Renal cortex interstitium (tissue), 11 donors: ENCODE measurements at regions not wholly inside any gene's neighbourhood (a gene's known extent, or its start where the extent isn't known, plus 50 kb on each side); places are given as distances from the start of the nearest gene placed in this dataset.
"Not testable (repeated sequence)": the region's sequence is repeated elsewhere in the genome, so short reads cannot be mapped to it uniquely, and the experiment has no call there.

Experiments used
- DNase-seq, 11 donors: peaks; one replicate each; pipeline ENCODE4 v3.0.0-alpha.2; 2013; ENCODE audit warnings: low read depth in 9 of 11, low spot score in 4 of 11; ENCODE audit errors: extremely low read depth in 1 of 11

- DNase-seq, result no peak
Observed at GRCh38 chr3:4897765-4898453, 81.3 kb upstream of the BHLHE40 start.

- DNase-seq, result no peak
Observed at GRCh38 chr3:4898454-4899313, 80.6 kb upstream of the BHLHE40 start.

GRCh38 chr3:4899710-4900109 lies 79.5 kb upstream of the BHLHE40 start:
- DNase-seq, result no peak

- DNase-seq, result no peak
Observed at GRCh38 chr3:4900298-4900697, 78.9 kb upstream of the BHLHE40 start.

- no peak for DNase-seq
Observed at GRCh38 chr3:4904811-4905695, 74.2 kb upstream of the BHLHE40 start.

GRCh38 chr3:4906107-4906621 lies 73.1 kb upstream of the BHLHE40 start:
- DNase-seq, result peak in 3 of 11 donors; percentile 14 to 35 (median 23)

- DNase-seq, result no peak
Observed at GRCh38 chr3:4907050-4907449, 72.2 kb upstream of the BHLHE40 start.

GRCh38 chr3:4907643-4908432 lies 71.4 kb upstream of the BHLHE40 start:
- DNase-seq, result peak in 1 of 11 donors; percentile 37

- DNase-seq, result no peak
Observed at GRCh38 chr3:4908433-4909156, 70.6 kb upstream of the BHLHE40 start.

- DNase-seq, result no peak
Observed at GRCh38 chr3:4914464-4914863, 64.8 kb upstream of the BHLHE40 start.

GRCh38 chr3:4921589-4921988 lies 57.6 kb upstream of the BHLHE40 start:
- DNase-seq, result not testable (repeated sequence)

GRCh38 chr3:4926892-4927291 lies 52.3 kb upstream of the BHLHE40 start:
- DNase-seq, result no peak

GRCh38 chr3:4928277-4928789 lies 50.9 kb upstream of the BHLHE40 start:
- DNase-seq, result no peak
